ENCODE measurements at regions not wholly inside any gene's neighbourhood (a gene's known extent, or its start where the extent isn't known, plus 50 kb on each side); places are given as distances from the start of the nearest gene placed in this dataset.

- no peaks in the 10 kb centered on the region for H3K36me3 ChIP-seq (ENCODE audit: control insufficient read depth, insufficient read depth, low read length)
- no CpG with 5 or more reads among the region's 4 CpGs for WGBS, 2 experiments (ENCODE audit: extremely low coverage in 2 of 2, insufficient read length in 1 of 2)
- ATAC-seq (ENCODE audit: low read depth) (no peak), DNase-seq (no peak)
- no peaks in the 10 kb centered on the region for H4K20me1 ChIP-seq (ENCODE audit: insufficient read depth, low read length)
- H3K27ac ChIP-seq (ENCODE audit: insufficient read depth, low read length) = no peak overlapping the region
- H3K9me1 ChIP-seq (ENCODE audit: insufficient read depth, low read length) = no peaks in the 10 kb centered on the region
- no TSS peak for BruUV-seq (replicated peaks)
- CTCF ChIA-PET = no interaction called here
- H2AK9ac ChIP-seq (replicated peaks; ENCODE audit: low read depth, low read length, poor library complexity) = no peak overlapping the region
- no peak overlapping the region for H4K8ac ChIP-seq (ENCODE audit: low read depth in 2 of 2, low read length in 2 of 2)
- no peak overlapping the region for H2BK120ac ChIP-seq (ENCODE audit: low read depth, low read length)
- H3K79me1 ChIP-seq (ENCODE audit: low read depth in 1 of 2, low read length in 2 of 2) = no peaks in the 10 kb centered on the region
- no peak overlapping the region for H4K5ac ChIP-seq (ENCODE audit: low read depth, low read length)
- H3K23ac ChIP-seq (ENCODE audit: low read depth, low read length) = no peak overlapping the region
- POLR2A ChIA-PET (ENCODE audit: unreplicated experiment) = no interaction called here
- no peak overlapping the region for H2BK20ac ChIP-seq (ENCODE audit: low read depth, low read length)
- in situ Hi-C loops (cut with MboI; ENCODE audit: low sequenced_read_pairs) = no loop called here
- no peak overlapping the region for H4K91ac ChIP-seq (ENCODE audit: insufficient read depth, low read depth, low read length)
- no peak overlapping the region for H3K4ac ChIP-seq (ENCODE audit: low read depth, low read length)
- H3K14ac ChIP-seq (replicated peaks; ENCODE audit: low read depth, low read length) = no peak overlapping the region
- TF ChIP-seq RCOR1 (IDR thresholded peaks at IDR 0.05; ENCODE audit: insufficient replicate concordance, low read length) (no peak), MXI1 (IDR thresholded peaks at IDR 0.05; ENCODE audit: borderline replicate concordance, low read depth, low read length) (no peak), BHLHE40 (IDR thresholded peaks at IDR 0.05; ENCODE audit: low read depth, low read length) (no peak)
- H2AFZ ChIP-seq (replicated peaks; ENCODE audit: low read length, poor library complexity) = no peak overlapping the region
- intact Hi-C loops (cut with micrococcal nuclease) = no loop called here
- no peak overlapping the region for H3K4me2 ChIP-seq (ENCODE audit: low read depth, low read length)
- H3K4me3 ChIP-seq (ENCODE audit: insufficient read depth, low read depth, low read length) = no peak overlapping the region
- H3K9me3 ChIP-seq (ENCODE audit: control insufficient read depth, insufficient read depth, low read length) = no peaks in the 10 kb centered on the region
- H3K27me3 ChIP-seq (ENCODE audit: control insufficient read depth, insufficient read depth, low read length) = peaks cover 2% of the 10 kb centered on the region; the same call in 1 of the 2 replicates
- H2AK5ac ChIP-seq (ENCODE audit: low read depth, low read length) = no peak overlapping the region
- no peak overlapping the region for H3K18ac ChIP-seq (ENCODE audit: low read depth, low read length)
- no peaks in the 10 kb centered on the region for H3K4me1 ChIP-seq (ENCODE audit: control insufficient read depth, insufficient read depth, low read length)
- H2BK5ac ChIP-seq (ENCODE audit: low read depth, low read length, poor library complexity, severe bottlenecking) = no peak overlapping the region
- dilution Hi-C loops (cut with HindIII; ENCODE audit: low sequenced_read_pairs, unreplicated experiment) = no loop called here
- H2BK15ac ChIP-seq (ENCODE audit: low read depth, low read length) = no peak overlapping the region
- H3K56ac ChIP-seq (ENCODE audit: extremely low read depth, insufficient read depth, low read length) = no peak overlapping the region
- H3K9ac ChIP-seq (ENCODE audit: low read depth, low read length) = no peak overlapping the region
Measured at GRCh38 chr1:118254491-118255425, 69.7 kb upstream of the SPAG17 start.
